Stimulated activated CD8-positive, alpha-beta memory T cell treated with anti-CD3 and anti-CD28 coated beads, Interleukin-15, amount 100 ng/mL, for 1 hour (primary cell): ENCODE measurements at regions not wholly inside any gene's neighbourhood (a gene's known extent, or its start where the extent isn't known, plus 50 kb on each side); places are given as distances from the start of the nearest gene placed in this dataset.
"Not testable (repeated sequence)": the region's sequence is repeated elsewhere in the genome, so short reads cannot be mapped to it uniquely, and the experiment has no call there.

Experiments
- DNase-seq: peaks from one replicate; pipeline ENCODE4 v3.0.0-alpha.2; 2020; ENCODE audit warnings: low read depth

DNA sequence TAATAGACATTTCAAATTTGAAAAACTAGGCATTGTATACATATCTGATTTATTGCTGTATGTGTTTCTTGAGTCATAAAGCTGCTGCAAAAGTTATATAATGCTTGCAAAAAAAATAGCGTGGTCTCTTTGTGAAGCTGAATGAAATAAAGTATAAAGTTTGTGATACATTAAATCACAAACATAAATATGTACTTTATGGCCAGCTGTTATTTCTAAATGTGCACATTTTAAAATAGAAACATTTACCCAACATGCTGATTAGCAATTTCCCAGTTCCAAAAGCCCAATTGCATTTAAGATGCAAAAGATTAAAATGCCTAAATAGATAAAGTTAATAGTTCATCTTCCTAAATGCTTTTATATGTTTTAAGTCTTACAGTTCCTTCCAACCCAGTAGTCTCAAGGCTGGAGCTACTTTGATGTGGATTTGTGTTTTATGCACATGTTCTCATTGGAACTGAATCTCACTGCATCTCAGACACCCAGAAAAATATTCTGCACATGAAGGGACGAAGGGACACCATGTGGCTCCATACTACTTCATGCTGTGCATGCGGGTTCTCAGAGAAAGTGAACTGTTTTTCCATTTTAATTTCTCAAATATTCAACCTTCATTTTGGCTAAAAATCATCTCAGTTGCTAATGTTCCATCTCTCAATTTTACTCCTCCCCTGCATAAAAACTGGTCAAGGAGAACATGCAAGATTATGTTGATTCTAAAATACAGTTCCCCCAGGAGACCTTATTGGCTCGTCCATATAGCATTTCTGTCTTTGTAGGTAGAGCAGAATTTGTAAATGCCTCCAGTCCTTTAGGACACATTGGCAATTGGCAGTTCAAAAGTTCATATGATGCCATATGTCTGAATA lies 304.6 kb downstream of the MTX2 start:
- no peak for DNase-seq

DNA sequence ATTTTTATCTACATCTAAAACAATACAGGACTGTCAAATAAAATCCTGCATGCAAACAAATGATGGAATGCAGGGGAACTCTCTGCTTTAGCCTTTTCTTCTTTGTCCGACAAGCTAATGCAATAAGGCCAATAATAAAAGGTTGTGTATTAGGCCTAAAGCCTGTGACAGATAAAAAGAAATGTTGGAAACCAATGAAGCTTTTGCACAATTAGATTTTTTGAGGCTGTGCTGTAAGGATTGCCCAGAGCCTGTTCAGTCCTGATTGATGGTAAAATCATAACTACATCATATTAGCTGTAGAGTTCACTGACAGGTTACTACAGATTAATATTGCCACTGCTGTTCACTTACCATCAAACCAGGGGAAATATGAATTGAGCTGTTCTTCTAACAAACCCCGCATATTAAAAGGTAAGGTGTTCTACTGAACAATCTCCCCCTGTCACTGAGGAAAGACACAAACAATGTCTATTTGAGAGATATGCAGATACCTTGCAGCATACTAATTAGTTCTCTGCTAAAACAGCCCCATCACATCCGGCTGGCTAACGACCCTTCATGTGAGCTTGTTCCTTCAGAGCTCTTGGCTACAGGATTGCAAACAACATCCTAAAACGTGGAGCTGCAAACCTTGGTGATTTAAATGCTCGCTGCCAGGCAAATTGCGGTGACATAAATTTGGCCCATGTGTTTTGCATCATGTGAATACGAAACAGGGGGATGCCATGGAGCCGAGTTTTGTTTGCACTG lies 305.4 kb downstream of the MTX2 start:
- no peak for DNase-seq

DNA sequence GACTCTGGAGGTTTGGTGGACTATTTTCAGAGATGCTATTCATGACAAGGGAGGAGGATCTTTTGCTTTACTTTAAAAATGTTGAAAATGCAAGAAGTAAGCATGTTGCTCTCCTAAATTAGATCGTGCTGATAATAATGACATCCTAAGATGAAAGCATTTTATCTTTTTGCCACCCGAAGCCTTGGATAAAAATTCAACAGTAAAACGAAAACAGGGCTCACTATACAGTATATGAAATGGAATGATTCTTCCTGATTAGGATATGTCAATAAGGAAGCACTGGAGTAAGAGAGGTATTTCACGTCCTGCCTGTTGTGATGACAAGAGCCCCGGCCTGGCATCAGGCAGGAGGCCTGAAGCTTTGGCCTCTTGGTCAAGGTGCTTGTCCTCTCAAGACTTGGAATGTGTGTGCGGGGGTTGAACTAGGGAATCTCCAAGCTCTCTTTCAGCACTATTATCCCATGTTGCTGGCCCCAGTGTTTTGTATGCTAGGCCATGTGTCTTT lies 306.0 kb downstream of the MTX2 start:
- DNase-seq, result no peak

DNA sequence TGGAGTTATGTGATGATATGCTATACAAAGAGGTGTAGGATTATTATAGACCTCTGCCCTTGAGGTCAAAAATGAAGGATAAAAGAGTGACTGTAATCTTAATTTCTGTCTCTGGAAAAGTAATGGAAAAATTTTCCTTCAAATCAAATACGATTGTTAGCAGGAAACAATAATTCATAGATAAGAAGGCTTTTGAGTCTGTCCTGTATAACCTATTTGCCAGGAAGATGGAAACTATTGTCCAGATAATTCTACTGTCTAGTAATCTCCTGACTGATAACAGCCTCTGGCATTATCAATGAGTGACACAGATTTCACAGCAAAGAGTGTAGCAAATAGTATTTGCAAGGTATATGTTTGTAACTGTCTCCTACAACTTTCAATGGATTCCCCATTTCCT lies 307.8 kb downstream of the MTX2 start:
- DNase-seq, result no peak

DNA sequence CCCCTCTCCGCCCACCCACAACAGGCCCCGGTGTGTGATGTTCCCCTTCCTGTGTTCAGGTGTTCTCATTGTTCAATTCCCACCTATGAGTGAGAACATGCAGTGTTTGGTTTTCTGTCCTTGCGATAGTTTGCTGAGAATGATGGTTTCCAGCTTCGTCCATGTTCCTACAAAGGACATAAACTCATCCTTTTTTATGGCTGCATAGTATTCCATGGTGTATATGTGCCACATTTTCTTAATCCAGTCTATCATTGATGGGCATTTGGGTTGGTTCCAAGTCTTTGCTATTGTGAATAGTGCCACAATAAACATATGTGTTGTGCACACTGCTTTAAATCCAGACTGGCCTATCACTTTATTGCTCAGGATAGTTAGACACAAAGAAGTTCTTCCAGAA lies 309.1 kb downstream of the MTX2 start:
- not testable (repeated sequence) for DNase-seq

DNA sequence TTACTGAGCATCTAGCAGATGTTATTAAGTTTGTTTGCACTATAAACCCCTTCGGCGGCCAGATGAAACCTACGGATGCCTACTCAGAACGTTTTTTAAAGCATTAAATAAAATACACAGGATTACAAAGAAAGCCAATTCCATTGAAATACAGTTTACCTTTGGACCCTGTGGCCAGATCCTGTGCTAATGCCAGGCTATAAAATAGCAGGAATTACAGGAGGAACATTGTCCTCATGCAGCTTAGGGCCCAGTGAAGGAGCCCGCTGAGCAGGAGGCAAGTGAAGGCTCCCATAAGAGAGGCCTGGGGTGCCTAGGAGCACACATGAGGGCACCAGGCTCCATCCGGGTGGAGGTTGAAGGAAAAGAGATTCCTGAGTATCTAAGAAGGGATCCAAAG lies 310.4 kb downstream of the MTX2 start:
- no peak for DNase-seq

DNA sequence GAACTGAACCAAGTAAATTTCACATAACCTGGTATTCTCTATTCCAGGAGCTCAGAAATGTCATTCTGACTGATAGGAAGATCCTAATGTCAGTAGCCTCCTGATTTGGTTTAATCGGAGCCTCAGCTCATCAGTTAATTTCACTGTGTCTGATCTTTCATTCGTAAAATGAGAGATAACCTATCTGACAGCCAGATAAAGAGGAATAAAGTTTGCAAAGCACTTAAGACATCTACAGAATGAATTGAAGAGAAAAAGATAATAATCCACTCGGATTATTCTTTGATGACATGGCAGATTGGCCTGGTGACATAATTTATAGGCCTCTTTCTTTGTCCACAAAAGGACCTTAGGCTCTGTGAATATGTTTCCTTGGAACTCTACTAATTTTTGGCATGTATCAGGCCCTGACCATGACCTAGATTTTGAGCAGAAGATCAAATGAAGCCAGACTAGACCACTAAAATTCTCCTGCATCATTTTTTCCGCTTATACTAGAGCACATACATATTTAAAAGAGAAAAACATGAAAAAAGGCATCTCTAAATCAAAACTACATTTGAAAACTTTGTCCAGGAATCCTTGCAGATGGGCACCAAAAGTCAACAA lies 312.4 kb downstream of the MTX2 start:
- DNase-seq, result no peak

DNA sequence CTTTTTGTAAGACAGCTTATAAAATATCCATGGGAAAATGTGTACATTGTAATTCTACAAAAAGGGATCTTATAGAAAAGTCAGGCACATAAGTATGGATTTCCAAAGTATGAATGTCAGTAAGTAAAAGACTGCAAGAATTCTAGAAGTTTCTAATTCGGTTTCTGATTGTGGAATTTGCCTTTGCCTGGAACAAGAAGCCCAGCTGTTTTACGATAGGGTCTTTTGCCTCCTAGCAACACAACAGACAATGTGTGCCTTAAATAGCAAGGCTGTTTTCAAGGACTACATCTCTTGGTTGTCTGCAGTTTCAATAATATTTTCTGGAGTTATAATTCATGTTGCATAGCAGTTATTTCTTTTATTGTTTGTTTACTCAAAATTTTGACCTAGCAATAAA lies 312.9 kb downstream of the MTX2 start:
- no peak for DNase-seq

DNA sequence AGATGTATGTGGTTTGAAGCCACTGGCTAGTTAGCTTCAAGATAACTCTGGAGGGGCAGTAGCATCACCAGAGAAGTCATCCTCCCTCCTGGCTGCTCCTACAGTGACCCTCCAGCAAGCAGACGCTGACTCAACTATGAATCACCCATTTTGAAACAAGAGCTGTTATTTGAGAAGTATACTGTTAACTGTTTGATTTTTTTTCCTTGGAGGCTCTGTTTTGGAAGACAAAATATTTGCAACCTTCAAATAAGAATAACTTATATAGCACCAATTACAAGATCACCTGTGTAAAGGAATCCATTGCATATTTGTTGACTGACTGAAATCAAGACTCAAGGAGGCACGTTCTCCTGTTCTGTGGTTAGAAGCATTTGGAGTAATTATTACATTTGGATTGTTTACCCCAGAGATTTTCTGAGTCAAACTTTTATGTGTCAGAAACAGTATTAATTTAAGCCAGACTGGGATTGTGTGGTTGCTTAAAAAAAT lies 313.8 kb downstream of the MTX2 start:
- DNase-seq, result no peak

DNA sequence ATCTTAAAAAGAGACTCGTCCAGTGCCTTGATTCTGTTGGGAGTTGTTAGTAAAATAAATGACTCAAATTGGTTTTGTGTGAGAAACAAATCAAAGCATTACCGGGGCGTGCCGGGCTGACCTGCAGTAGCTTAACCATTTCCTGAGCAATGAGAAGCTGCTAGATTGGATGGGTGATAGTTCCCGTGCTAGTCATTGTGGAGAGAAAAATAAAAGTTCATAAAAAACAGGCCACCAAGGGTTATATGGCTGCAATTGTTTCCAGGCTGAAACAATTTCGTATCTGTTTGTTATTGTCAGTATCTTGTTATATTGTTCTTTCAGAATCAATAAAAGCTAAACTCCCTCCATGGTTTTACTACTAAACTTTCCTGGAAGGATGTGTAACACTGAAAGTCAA lies 314.4 kb downstream of the MTX2 start:
- no peak for DNase-seq

DNA sequence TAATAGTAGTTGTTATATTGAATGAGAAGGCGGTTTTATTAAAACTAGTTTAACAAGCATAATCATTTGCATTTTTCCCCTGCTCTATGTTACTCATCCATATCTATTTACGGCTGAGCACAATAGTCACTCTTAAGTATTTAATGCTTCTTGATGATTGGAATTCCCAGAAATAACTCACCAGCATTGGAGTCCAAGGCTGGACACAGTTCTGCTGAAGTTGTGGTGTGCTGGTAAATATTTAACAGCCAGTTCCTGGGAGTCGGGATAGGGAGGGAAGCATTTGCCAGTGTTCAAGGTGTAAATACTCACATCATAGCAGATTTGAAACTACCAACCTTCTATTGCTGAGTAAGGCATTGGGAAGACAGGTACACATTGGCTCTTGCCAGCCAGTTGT lies 315.1 kb downstream of the MTX2 start:
- DNase-seq, result no peak

DNA sequence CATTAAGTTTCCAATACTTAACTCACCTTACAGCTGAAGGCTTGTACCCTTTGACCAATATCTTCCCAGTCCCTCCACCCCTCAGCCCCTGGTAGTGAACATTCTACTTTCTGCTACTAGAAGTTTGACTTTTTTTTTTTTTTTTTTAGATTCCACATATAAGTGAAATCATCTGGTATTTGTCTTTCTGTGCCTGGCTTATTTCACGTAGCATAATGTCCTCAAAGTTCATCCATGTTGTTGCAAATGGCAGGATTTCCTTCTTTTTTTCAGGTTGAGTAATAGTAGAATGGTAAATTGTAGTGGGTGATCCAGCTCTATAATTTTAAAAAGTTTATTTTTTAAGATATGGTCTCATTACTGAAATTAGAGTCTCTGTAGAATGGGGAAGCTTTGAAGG lies 316.0 kb downstream of the MTX2 start:
- DNase-seq, result no peak

DNA sequence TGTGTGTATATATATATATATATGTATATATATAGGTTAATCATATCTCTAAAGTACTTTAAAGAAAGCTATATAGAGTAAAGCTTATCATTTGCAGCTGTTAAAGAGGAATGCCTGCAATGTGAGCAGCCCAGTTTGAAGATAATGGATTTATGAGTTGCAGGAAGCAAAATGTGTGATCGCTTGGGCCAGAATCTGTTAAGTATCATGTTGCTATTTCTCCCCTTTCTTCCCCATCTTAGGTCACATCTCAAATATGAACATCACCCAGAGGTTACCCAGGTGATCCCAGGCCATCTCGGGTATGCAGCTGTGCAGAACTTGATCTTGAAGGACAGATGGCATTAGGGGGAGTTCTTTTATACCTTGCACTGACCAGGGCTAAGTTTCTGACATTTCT lies 316.5 kb downstream of the MTX2 start:
- DNase-seq, result no peak

DNA sequence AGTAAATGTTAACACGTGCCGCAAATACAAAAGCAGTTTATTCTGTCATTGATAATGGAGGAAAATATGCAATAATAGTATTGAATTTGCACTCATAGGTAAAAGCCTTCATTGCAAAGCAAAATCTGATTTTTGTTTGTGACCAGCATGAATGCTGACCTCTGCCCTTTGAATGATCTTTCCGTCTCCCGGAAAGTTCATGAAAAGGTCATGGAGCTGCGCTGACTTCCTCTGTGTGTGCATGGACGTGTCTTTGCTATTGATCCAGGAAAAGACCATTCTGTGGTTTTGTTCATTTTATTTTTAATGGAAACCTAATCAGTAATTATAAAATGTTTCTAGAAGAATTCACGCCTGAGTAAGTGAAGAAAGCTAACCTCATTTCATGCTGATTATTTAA lies 320.0 kb downstream of the MTX2 start:
- DNase-seq, result no peak

DNA sequence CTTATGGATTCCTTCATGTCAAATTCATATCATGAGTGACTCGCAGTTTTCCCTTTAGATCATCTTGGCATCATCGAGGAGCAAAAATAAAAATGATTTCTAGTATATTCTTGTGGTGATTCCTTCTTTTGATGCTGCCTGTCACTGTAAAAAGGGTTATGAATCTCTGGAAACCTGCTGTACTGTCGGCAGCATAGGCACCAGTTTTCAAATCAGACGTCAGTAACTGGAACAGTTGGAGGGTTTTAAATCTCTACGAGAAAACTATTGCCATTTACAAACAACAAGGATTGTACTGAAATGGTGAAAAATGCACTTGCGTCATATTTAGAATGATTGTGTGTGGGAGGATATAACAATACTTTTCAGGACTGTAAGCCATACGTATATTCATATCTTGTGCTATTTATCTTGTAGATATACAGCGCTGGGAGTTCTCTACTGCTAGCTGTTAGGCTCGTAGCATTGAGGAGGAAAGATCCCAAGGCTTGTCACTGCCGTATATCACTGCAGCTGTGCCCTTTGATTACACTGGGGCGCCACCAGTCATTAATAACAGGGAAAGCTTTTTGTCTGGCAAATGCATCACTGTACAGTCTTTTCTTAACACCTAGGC lies 320.7 kb downstream of the MTX2 start:
- DNase-seq, result no peak

DNA sequence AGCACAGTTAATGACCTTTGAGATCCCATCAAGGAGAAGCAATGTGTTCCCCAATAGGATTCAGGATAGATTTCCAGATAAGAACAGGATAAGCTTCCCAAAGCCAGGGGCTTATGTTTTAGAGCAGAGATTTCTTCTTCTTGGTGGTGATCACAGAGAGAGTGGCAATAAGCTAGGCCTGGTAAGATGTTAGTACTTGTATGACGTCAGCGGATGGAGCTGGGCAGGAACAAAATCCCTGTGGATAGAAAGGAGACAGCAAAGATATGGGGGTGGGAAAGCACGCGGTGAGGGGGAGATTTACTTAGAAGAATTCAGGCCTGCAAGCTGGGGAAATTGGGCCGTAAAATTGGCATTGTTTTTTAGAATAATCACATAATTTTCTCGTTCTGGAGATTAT lies 323.0 kb downstream of the MTX2 start:
- DNase-seq, result no peak

DNA sequence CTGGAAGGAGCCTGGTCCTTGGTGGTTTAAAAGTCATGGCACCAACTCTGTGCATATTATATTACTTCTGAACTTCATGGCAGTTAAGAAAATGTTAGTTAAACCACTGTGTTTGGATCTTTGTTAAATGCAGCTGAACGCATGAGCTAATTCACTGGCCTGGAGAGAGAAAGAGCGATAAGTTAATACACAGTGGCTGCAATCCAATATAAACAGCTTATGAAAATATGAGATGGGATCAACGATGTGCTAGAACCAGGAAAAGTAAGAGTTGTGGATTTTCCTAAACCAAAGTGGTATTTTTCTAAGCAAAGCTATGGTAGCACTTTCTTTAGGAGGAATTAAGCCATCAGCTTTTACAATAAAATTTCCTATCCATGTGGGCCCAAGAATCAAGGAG lies 326.7 kb downstream of the MTX2 start:
- no peak for DNase-seq

DNA sequence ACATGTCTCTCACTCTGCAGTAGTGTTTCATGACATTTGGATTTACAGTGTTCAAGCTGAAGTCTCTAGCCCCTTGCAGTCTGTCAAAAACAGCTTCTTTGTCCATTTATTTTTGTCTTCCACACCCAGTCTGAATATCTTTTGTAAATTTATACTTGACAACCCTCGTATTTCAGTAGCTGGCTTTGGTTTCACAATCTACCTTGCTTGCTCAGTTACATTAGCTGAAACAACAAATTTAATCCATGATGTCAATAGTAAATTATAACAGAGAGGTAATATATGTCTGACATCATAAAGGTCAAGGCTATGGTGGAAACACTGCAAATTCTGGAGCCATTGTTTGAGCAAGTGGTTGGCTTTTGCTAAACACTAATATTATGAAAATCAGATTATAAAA lies 328.7 kb downstream of the MTX2 start:
- DNase-seq, result no peak

DNA sequence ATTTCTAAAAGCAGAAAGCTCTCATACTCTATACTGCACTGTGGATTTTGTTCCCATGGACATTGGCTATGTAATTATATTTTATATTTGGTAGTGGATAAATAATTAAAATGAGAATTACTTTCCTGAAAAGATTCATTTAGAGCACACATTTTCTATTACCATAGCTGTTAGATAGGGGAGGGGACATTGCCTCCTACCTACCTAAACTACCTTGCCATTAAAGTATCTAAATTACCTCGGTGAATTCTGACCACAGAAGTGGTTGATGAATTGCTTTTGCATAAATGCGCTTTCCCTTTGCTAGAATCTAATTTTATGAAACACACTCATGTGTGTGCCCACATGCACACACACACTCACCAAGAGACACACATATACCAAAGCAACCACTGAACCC lies 329.1 kb downstream of the MTX2 start:
- no peak for DNase-seq

DNA sequence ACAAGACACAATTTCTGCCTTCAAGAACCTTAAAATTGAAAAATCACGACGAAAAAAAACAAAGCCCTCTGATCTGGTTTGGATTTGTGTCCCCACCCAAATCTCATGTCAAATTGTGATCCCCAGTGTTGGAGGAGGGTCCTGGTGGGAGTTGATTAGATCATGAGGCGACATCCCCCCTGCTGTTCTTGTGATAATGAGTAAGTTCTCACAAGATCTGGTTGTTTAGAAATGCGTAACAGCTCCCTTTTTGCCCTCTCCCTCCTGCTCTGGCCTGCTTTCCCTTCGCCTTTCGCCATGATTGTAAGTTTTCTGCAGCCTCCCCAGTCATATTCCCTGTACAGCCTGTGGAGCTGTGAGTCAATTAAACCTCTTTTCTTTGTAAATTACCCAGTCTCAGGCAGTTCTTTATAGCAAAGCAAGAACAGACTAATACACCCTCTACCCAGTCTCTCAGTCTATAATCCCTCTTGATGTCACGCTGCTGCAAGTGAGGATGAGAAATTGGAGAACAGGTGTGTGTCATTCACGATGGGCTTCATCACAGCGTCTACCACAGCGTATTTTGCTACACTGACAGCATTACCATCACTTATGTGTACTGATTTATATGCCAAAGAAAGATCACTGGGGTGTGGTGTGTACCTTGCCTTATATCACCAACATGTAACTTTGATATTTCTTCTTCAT lies 330.7 kb downstream of the MTX2 start:
- no peak for DNase-seq

DNA sequence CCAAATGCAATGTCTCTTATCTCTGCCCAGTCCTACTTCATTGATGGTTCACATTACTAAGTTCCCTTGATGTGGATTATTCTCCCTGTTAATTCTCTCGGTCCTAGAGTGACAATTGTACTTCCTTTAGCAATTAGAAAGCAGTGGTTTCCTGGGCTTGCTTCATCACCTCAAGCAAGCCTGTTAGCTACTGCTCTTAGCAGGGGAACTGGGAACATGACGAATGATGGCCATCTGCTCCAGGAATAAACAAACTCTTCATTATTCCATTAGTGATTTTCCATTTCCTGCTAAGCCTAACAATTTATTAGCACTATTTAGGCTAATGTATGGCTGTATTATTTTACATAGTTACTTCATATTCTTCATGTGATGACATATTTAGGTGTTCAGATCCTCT lies 331.8 kb downstream of the MTX2 start:
- DNase-seq, result no peak

DNA sequence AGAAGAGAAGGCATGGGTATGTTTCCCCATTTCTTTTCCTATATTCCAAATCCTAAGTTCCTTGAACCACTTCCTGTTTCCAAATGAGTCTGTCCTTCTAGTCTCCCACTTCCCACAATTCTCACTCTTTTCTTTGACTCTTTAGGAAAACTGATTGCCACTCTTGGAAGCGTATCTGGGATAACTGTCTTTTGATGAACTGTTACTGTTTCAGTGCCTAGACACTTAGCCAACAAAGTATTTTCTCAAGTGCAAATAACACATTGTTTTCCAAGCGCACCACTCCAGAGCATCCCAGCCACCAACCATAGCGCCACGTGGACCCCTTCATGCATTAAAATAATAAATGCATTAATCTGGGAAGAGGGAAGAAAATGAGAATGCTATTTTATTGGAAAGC lies 342.8 kb downstream of the MTX2 start:
- no peak for DNase-seq
